Ishikawa (cell line): ENCODE measurements at regions not wholly inside any gene's neighbourhood (a gene's known extent, or its start where the extent isn't known, plus 50 kb on each side); places are given as distances from the start of the nearest gene placed in this dataset.

Source experiments
- CEBPB ChIP-seq: IDR thresholded peaks from 2 replicates; pipeline ENCODE4 v1.6.1; 2012
- CREB1 ChIP-seq: IDR thresholded peaks from 2 replicates; pipeline ENCODE4 v1.6.1; 2012; ENCODE audit warnings: low read depth
- EGR1 ChIP-seq: IDR thresholded peaks from 2 replicates; pipeline ENCODE4 v1.6.1; 2012
- EP300 ChIP-seq: IDR thresholded peaks from 2 replicates; pipeline ENCODE4 v1.6.1; 2012; ENCODE audit warnings: borderline replicate concordance
- FOXM1 ChIP-seq: IDR thresholded peaks from 2 replicates; pipeline ENCODE4 v1.6.1; 2012; ENCODE audit warnings: low read depth, borderline replicate concordance
- NFIC ChIP-seq: IDR thresholded peaks from 2 replicates; pipeline ENCODE4 v1.6.1; 2012
- RAD21 ChIP-seq: IDR thresholded peaks from 2 replicates; pipeline ENCODE4 v1.6.1; 2012; ENCODE audit warnings: low read depth
- REST ChIP-seq: IDR thresholded peaks from 2 replicates; pipeline ENCODE4 v1.6.1; 2012; ENCODE audit warnings: low read depth, mild to moderate bottlenecking
- TAF1 ChIP-seq: IDR thresholded peaks from 2 replicates; pipeline ENCODE4 v1.6.1; 2012; ENCODE audit warnings: low read depth, mild to moderate bottlenecking
- TCF12 ChIP-seq: IDR thresholded peaks from 2 replicates; pipeline ENCODE4 v1.6.1; 2012; ENCODE audit warnings: low read depth
- TEAD4 ChIP-seq: IDR thresholded peaks from 2 replicates; pipeline ENCODE4 v1.6.1; 2012
- YY1 ChIP-seq: IDR thresholded peaks from 2 replicates; pipeline ENCODE4 v1.6.1; 2012; ENCODE audit warnings: low read depth
- ZBTB7A ChIP-seq: IDR thresholded peaks from 2 replicates; pipeline ENCODE4 v1.6.1; 2012; ENCODE audit warnings: low read depth
- TF ChIP-seq, protein P1 (sequence below): IDR thresholded peaks from 2 replicates; pipeline ENCODE4 v1.6.1; 2012
- TF ChIP-seq, protein P2 (sequence below): IDR thresholded peaks from 2 replicates; pipeline ENCODE4 v1.6.1; 2012

DNA sequence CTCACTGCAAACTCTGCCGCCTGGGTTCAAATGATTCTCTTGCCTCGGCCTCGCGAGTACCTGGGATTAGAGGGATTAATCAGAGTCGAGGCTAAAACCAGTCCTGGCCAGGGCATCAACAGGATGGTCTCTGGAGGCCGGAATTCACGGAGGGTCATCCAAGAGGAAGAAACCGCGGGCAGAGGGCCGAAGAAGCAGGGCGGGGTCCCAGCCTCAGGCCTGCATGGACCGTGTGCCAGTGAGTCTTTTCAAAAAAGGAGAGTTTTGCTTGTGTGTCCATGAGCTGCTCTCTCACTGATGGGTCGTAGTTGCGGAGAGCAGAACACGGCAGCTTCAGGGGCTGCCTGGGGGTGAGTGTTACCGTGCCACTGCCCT lies 295.1 kb upstream of the ZNF337 start:
- TF ChIP-seq TCF12 (no peak), YY1 (no peak), CEBPB (no peak), ZBTB7A (no peak), REST (no peak), EP300 (no peak), TEAD4 (no peak), RAD21 (no peak), CREB1 (no peak), TAF1 (no peak), EGR1 (no peak), NFIC (no peak)
- TF ChIP-seq, protein P1, sequence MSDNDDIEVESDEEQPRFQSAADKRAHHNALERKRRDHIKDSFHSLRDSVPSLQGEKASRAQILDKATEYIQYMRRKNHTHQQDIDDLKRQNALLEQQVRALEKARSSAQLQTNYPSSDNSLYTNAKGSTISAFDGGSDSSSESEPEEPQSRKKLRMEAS: no peak

DNA sequence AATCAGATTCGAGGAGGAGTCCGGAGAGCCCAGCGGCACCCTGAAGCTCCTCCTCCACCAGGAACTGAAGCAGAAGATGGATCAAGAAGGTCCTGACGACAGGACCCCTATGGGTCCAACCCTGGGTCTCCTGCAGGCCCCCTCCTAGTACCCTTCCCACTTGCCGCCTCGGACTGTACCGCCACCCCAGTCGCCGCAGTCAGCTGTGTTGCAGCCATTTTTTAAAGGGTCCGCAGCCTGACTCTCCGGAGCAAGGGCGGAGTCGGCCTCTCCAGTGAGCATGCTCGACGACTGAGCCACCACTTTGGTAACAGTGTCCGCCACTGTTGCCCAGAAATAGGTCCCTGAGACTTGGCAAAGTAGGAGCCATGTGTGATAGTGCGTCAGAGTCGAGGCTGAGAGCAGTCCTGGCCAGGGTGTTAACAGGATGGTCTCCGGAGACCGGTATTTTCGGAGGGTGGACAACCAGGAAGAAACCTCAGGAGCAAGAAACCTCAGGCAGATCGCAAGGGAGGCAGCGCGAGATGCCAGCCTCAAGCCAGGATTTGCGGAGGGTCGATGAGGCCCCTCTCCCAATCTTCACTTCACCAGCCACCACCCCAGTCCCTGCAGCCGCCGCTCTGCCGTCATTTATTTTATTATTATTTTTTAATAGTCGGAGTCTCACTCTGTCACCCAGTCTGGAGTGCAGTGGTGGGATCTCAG lies 294.6 kb upstream of the ZNF337 start:
- no peak for TF ChIP-seq EGR1
- TF ChIP-seq NFIC: no peak

- TF ChIP-seq FOXM1 (no peak), CEBPB (no peak), TAF1 (no peak), NFIC (no peak), YY1 (no peak)
- TF ChIP-seq, protein P2, sequence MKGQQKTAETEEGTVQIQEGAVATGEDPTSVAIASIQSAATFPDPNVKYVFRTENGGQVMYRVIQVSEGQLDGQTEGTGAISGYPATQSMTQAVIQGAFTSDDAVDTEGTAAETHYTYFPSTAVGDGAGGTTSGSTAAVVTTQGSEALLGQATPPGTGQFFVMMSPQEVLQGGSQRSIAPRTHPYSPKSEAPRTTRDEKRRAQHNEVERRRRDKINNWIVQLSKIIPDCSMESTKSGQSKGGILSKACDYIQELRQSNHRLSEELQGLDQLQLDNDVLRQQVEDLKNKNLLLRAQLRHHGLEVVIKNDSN: no peak
Observed at GRCh38 chr20:25989196-25989595, 292.5 kb upstream of the ZNF337 start.

DNA sequence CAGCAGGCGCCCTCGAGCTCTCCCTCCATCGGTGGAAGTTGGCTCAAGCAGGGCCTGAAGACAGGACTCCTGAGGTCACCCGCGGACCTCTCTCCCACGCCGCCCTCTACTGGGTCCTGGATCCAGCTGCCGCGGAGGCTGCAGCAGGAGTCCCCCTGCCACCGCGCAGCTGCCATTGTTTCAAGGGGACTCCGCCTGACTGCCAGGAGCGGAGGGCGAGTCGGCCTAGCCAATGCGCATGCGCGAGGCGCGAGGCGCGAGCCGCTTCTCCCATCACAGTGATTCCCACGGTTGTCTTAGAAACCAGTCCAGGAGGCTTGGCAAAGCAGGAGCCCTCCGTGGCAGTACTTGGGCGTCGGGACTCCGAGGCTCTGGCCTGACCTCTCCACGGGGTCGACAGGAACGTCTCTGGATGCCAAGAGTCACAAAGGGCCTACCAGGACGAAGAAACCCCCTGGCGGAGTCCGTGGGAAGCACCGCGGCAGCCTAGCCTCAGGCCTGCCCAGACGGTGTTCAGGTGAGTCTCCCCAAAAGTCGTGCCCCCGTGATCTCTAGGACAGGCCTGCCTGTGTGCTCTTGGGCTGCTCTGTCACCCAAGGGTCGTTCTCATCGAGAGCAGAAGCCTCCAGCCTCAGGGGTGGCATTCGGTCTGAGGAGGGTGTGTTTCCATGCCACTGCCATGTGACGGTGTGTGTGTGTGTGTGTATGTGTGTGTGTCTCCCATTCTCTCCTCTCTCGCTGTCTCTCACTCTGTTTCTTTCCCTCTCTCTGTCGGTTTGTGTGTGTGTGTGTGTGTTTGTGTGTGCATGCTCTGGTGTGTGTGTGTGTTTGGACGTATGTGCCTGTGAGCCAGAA lies 290.6 kb upstream of the ZNF337 start:
- TF ChIP-seq REST (no peak), YY1 (no peak), NFIC (no peak), CEBPB (no peak), TAF1 (no peak), RAD21 (no peak), EGR1 (no peak)

- no peak for TF ChIP-seq FOXM1
- TF ChIP-seq EGR1: no peak
- no peak for TF ChIP-seq TAF1
- no peak for TF ChIP-seq TCF12
- TF ChIP-seq NFIC: no peak
- TF ChIP-seq, protein P1: no peak
- TF ChIP-seq YY1: no peak
- no peak for TF ChIP-seq REST
- TF ChIP-seq, protein P2: no peak
- no peak for TF ChIP-seq CREB1
- no peak for TF ChIP-seq TEAD4
- no peak for TF ChIP-seq ZBTB7A
- no peak for TF ChIP-seq CEBPB
Observed at GRCh38 chr20:25985597-25985996, 288.9 kb upstream of the ZNF337 start.
